ENCODE measurements at regions not wholly inside any gene's neighbourhood (a gene's known extent, or its start where the extent isn't known, plus 50 kb on each side); places are given as distances from the start of the nearest gene placed in this dataset.

DNA sequence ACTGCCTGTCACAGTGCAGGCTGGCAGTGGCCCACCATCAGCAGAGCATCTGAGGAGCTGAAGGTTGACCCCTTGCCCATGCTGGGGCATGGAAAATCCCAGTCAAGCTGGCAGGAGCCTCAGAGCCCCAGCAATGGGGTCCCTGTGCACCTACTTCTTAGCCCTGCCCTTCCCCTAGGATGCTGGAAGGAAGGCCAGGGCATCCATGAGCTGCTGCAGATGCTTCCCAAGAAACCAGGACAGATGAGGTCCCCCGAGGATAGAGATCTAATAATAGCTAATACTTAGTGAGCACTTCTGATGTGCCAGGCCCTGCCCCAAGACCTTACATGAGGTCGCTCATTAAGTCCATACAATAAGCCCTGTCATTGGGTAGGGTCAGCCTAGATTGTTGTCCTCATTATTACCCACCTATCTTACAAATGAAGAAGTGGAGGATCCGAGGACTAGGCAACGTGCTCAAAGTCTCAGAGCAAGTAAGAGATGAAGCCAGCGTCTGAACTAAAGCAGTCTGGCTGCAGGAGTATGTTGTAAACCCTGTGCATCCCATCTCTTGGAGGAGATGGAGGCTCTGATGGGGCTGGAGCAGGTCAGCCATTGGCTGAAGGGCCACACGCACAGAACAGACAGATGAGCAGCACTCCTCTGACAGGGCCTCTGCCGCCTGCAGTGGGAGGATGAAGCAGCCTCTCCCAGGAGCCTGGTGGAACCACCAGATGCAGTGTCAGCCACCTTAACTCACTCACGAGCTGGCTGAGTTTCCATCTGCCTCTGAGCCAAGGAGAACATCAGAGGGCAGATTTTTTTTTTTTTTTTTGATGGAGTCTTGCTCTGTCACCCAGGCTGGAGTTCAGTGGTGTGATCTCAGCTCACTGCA is 175.4 kb downstream of the WSCD1 start:
- TF ChIP-seq USF1 (IDR thresholded peaks at IDR 0.05) (no peak), REST (IDR thresholded peaks at IDR 0.05; ENCODE audit: low read depth) (no peak), RAD21 (IDR thresholded peaks at IDR 0.05; ENCODE audit: low read depth) (no peak), FOXM1 (IDR thresholded peaks at IDR 0.05; ENCODE audit: borderline replicate concordance, low read depth) (no peak), TAF1 (IDR thresholded peaks at IDR 0.05; ENCODE audit: low read depth) (no peak)
